ENCODE measurements at regions not wholly inside any gene's neighbourhood (a gene's known extent, or its start where the extent isn't known, plus 50 kb on each side); places are given as distances from the start of the nearest gene placed in this dataset.

GRCh38 chr2:215885536-215885935 is 127.8 kb downstream of the MREG start:
- no peak for TF ChIP-seq ZNF333 (CRISPR knock-in tag; IDR thresholded peaks at IDR 0.05; ENCODE audit: borderline replicate concordance)
- TF ChIP-seq CTCF (CRISPR knock-in tag; IDR thresholded peaks at IDR 0.05), result no peak
- TF ChIP-seq HDAC6 (IDR thresholded peaks at IDR 0.05; ENCODE audit: low read depth, low read length), result no peak
- TF ChIP-seq ZNF749 (CRISPR knock-in tag; IDR thresholded peaks at IDR 0.05; ENCODE audit: borderline replicate concordance), result no peak

Data from HepG2 (cell line).